ENCODE measurements at regions not wholly inside any gene's neighbourhood (a gene's known extent, or its start where the extent isn't known, plus 50 kb on each side); places are given as distances from the start of the nearest gene placed in this dataset.

GRCh38 chr19:30955112-30956104 is 393.8 kb downstream of the TSHZ3 start:
- TF ChIP-seq CTCF (IDR thresholded peaks at IDR 0.05; ENCODE audit: control extremely low read depth in 1 of 3, insufficient read depth in 1 of 3, low read depth in 1 of 3, low read length in 3 of 3) (no peak), FOSL1 (IDR thresholded peaks at IDR 0.05; ENCODE audit: insufficient read depth, low read depth, low read length) (no peak), SP1 (IDR thresholded peaks at IDR 0.05; ENCODE audit: low read depth, low read length) (no peak), KDM1A (IDR thresholded peaks at IDR 0.05; ENCODE audit: borderline replicate concordance, low read length) (no peak), MAX (IDR thresholded peaks at IDR 0.05) (no peak), GABPA (IDR thresholded peaks at IDR 0.05; ENCODE audit: borderline replicate concordance, insufficient read depth, low read length) (no peak), POLR2A (IDR thresholded peaks at IDR 0.05; ENCODE audit: control extremely low read depth in 1 of 2, low read depth in 2 of 2, low read length in 2 of 2) (no peak), EZH2 (IDR thresholded peaks at IDR 0.05; ENCODE audit: low read depth, low read length, severe bottlenecking) (no peak)
